ENCODE measurements at regions not wholly inside any gene's neighbourhood (a gene's known extent, or its start where the extent isn't known, plus 50 kb on each side); places are given as distances from the start of the nearest gene placed in this dataset.

DNA sequence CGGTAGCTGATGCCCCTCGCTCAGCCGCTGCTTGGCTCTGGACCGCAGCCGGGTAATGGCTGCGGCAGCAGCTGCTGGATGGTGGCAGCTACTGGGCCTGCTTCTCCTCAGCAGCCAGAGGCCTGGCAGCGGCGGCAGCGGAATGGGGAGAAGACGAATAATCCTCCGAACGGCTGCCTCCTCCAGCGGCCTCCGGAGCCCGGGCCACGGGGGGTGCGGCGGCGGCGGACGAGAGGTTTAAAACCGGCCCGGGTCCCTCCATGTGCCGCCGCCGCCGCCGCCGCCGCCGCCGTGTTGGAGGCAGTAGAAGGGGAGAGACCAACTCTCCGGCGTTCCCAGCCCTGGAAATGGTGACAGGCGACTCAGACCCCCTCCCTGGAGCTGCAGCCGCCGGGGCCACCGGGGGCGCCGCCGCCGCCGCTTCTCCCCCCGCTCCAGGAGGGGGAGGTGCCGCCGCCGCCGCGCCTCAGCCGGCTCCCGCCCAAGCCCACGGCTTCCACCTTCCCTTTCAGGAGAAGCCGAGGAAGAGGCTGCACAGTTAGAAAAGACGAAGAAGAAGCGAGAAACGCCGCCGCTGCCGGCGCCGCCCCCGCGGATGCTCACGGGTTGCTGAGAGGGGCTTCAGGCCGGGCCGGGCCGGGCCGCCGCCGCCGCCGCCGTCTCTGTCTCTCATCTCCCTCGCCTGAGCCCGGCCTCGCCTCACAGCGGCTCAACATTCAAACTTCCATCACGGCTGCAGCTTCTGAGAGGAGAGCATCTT, 118.4 kb upstream of the PRSS3 start:
- TF ChIP-seq, protein P1, sequence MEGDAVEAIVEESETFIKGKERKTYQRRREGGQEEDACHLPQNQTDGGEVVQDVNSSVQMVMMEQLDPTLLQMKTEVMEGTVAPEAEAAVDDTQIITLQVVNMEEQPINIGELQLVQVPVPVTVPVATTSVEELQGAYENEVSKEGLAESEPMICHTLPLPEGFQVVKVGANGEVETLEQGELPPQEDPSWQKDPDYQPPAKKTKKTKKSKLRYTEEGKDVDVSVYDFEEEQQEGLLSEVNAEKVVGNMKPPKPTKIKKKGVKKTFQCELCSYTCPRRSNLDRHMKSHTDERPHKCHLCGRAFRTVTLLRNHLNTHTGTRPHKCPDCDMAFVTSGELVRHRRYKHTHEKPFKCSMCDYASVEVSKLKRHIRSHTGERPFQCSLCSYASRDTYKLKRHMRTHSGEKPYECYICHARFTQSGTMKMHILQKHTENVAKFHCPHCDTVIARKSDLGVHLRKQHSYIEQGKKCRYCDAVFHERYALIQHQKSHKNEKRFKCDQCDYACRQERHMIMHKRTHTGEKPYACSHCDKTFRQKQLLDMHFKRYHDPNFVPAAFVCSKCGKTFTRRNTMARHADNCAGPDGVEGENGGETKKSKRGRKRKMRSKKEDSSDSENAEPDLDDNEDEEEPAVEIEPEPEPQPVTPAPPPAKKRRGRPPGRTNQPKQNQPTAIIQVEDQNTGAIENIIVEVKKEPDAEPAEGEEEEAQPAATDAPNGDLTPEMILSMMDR (IDR thresholded peaks at IDR 0.05): no peak
- no peak for TF ChIP-seq POLR2AphosphoS5 (IDR thresholded peaks at IDR 0.05)
- no peak for TF ChIP-seq POLR2A (IDR thresholded peaks at IDR 0.05)
- no peak for TF ChIP-seq EP300 (IDR thresholded peaks at IDR 0.05; ENCODE audit: low read depth)

Data from transverse colon (tissue), 4 donors.